ENCODE measurements at regions not wholly inside any gene's neighbourhood (a gene's known extent, or its start where the extent isn't known, plus 50 kb on each side); places are given as distances from the start of the nearest gene placed in this dataset.

GRCh38 chr1:17880449-17880848, 125.3 kb downstream of the ACTL8 start:
- no peak for TF ChIP-seq CTCF (conservative IDR thresholded peaks at IDR 0.05 in 1 of 2, IDR thresholded peaks at IDR 0.05 in 1 of 2; ENCODE audit: extremely low read depth in 1 of 2, insufficient read depth in 1 of 2, low read depth in 1 of 2, low read length in 2 of 2)
- no peak for TF ChIP-seq EZH2 (IDR thresholded peaks at IDR 0.05; ENCODE audit: borderline replicate concordance, low read length)
